ENCODE measurements at regions not wholly inside any gene's neighbourhood (a gene's known extent, or its start where the extent isn't known, plus 50 kb on each side); places are given as distances from the start of the nearest gene placed in this dataset.
A peak's percentile ranks its signal among the peaks of the same experiment; 100 is the strongest.

DNA sequence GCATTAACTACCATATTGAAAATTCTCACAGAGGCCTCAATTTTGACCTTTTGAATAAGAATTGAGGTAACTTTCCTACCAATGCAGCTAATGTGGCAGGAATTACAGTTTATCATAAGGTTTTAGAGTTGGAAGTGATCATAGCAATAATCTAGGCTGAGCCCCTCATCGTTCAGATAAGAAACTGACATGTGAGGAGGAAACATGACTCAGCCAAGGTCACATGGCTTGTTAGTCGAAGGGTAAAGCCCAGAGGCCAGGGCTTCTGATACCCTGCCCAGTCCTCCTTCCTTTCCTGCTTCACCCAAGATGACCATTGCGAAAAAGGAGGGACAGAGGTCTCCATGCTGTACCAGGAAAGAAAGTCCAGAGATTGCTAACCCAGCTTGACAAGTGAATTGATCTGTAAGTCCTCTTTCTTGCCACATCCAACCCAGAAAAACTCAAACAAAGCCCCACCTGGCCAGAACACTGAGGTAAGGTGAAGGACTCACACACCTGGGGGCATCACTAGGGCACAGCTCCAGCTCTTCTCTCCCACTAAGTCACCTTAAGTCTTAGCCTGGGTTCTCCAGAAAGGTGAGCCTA lies 174.8 kb downstream of the EN1 start:
- no peak overlapping the region for H3K4me3 ChIP-seq (ENCODE audit: control insufficient read depth, low read depth, low read length)
- DNase-seq (ENCODE audit: low read depth): peak; percentile 43
- TF ChIP-seq, protein P1, sequence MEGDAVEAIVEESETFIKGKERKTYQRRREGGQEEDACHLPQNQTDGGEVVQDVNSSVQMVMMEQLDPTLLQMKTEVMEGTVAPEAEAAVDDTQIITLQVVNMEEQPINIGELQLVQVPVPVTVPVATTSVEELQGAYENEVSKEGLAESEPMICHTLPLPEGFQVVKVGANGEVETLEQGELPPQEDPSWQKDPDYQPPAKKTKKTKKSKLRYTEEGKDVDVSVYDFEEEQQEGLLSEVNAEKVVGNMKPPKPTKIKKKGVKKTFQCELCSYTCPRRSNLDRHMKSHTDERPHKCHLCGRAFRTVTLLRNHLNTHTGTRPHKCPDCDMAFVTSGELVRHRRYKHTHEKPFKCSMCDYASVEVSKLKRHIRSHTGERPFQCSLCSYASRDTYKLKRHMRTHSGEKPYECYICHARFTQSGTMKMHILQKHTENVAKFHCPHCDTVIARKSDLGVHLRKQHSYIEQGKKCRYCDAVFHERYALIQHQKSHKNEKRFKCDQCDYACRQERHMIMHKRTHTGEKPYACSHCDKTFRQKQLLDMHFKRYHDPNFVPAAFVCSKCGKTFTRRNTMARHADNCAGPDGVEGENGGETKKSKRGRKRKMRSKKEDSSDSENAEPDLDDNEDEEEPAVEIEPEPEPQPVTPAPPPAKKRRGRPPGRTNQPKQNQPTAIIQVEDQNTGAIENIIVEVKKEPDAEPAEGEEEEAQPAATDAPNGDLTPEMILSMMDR (conservative IDR thresholded peaks at IDR 0.05; ENCODE audit: control insufficient read depth, insufficient read depth, low read depth, low read length): no peak

DNA sequence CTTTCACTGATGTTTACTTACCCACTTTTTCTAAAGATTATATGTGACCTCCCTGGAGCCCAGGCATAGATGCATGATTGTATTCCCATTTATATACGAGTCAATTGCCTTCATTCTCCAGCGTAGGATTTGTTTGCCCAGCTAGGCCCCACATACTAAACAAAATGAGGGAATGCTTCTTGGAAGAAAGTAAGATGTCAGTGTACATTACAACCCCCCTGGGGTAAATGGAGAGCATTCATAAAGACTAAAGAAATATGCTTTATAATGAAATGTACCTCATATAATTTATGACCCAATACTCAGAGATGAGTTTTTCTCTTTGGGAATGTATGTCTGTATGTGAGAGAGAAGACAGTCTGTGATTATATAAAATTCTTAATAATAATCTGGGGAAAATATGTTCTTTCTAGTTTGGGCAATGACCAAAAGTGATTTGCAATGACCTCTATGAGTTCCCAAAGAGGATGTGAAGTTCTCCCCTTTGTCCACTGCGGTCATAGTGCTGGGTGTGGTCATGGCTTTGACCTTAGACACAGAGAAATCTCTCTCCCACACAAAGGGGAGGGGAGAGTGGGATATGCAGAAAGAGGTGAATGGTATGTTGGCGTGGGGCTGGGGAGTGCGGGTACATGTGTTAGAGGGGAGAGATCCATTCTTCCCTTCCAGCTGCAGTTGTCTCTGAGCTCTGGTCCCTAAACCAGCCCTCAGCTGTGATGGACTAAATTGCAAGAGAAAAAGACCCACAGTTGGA lies 175.6 kb downstream of the EN1 start:
- TF ChIP-seq, protein P1 (conservative IDR thresholded peaks at IDR 0.05; ENCODE audit: control insufficient read depth, insufficient read depth, low read depth, low read length): no peak
- DNase-seq (ENCODE audit: low read depth): no peak
- H3K4me3 ChIP-seq (ENCODE audit: control insufficient read depth, low read depth, low read length): no peak overlapping the region

DNA sequence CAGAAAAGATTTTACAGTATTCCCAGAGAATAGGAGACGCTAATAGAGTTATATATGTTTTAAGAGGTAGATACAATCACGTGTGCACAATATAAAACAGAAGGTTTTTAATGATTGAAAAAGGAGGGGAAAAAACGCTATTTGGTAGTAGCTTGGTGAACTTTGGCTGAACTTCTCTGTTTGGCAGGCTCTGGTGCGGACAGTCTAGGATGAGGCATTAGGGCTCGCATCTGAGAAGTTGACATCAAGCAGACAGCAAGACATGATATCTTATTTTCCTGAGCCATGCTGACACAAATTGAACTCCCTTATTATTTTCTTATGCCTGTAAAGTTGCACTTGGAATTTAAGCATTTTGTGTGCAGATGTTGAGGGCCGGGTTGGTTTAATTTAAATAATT lies 176.6 kb downstream of the EN1 start:
- peak; percentile 94 for DNase-seq (ENCODE audit: low read depth)

DNA sequence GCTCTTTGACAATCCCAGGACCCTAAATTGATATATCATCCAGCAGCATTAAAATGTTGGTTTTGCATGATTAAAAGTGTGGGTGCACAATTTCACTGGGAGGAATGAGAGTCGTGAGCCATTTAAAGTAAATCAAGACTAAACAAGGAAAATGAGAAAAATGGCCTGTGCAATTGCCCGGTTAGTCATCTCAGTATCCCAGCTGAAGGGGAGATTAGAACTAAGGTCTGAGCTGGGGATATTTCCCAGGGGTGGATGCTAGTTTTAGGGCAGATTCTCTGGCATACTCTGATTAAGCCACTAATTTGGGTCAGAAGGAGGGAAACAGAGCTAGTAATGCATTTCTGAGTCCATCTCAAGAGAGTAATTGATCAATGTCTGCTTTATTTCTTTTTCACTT lies 177.2 kb downstream of the EN1 start:
- H3K4me3 ChIP-seq (ENCODE audit: control insufficient read depth, low read depth, low read length): no peak overlapping the region
- DNase-seq (ENCODE audit: low read depth): peak; percentile 77
- TF ChIP-seq, protein P1 (conservative IDR thresholded peaks at IDR 0.05; ENCODE audit: control insufficient read depth, insufficient read depth, low read depth, low read length): no peak

More for the DNA sequence above, 176.6 kb downstream of the EN1 start:
- no peak overlapping the region for H3K4me3 ChIP-seq (ENCODE audit: control insufficient read depth, low read depth, low read length)
- TF ChIP-seq, protein P1 (conservative IDR thresholded peaks at IDR 0.05; ENCODE audit: control insufficient read depth, insufficient read depth, low read depth, low read length): no peak

DNA sequence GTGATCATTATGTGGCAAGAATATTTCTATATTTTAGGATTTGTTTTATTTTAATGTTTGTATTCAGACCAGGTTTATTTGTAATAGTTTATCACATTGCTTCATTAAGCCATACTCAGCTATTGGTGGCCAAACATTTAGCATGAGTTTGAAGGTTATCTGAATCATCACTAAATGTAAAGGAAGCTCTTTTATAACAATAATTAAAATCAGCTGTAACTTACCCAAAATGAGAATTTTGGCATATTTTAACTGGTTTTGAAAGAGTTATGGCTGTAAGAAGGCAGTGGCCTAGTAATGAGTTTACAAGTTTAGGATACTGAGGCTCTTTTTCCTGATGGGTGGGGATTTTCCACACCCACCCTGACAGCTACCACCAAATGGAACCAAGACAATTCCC lies 177.8 kb downstream of the EN1 start:
- peak; percentile 52 for DNase-seq (ENCODE audit: low read depth)
- no peak overlapping the region for H3K4me3 ChIP-seq (ENCODE audit: control insufficient read depth, low read depth, low read length)
- TF ChIP-seq, protein P1 (conservative IDR thresholded peaks at IDR 0.05; ENCODE audit: control insufficient read depth, insufficient read depth, low read depth, low read length): no peak

DNA sequence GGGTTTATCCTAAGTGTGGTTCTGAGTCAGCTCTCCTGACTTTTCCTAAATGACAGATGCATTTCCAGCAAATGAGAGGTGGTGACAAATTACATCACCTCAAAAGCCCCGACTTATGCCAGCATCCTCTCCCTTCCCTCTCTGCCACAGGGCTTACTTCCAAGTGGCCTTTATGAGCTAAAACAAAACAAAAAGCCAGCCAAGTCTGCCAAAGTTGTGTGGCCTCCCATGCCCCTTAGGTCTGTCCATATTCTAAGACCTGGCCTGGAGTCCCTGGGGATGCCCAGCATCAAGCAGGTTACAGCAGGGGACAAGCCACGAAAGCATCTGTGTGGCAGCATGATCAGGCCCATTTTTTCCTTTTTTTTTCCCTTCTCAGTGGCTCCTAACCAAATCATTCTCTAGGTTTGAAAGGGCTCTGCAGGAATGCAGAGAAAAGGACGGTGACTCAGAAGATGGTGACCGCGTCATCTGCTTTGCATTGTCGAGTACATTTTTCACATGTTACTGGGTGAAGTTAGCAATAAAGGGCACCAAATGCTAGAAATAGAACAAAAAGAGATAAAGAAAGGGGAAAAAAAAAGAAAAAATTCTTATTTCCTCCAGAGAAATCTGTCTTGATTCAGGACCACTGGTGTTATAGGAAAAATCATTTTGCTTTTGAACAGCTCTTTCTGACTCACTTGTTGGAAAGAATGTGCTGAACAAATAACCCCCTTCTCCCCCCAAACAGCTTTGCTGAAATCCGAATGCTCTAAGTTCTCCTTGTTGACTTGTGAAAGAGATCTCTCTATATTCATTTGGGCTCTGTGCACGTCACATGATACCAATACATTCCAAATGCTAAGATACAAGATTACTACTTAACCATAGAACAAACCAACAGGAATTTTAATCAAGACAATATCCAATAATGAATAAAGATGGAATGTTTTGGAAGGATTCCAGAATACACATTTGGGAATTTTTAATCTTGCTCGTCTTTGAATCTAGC lies 178.7 kb downstream of the EN1 start:
- TF ChIP-seq, protein P1 (conservative IDR thresholded peaks at IDR 0.05; ENCODE audit: control insufficient read depth, insufficient read depth, low read depth, low read length): no peak
- no peak overlapping the region for H3K4me3 ChIP-seq (ENCODE audit: control insufficient read depth, low read depth, low read length)
- DNase-seq (ENCODE audit: low read depth): peak; percentile 99

Data from fibroblast of mammary gland (primary cell).